Glomerular endothelial cell (primary cell): ENCODE measurements at regions not wholly inside any gene's neighbourhood (a gene's known extent, or its start where the extent isn't known, plus 50 kb on each side); places are given as distances from the start of the nearest gene placed in this dataset.

ENCODE experiments used
- DNase-seq: peaks from one replicate; pipeline ENCODE4 v3.0.0-alpha.2; 2011; ENCODE audit warnings: low read depth, low spot score; ENCODE audit errors: extremely low read depth

DNA sequence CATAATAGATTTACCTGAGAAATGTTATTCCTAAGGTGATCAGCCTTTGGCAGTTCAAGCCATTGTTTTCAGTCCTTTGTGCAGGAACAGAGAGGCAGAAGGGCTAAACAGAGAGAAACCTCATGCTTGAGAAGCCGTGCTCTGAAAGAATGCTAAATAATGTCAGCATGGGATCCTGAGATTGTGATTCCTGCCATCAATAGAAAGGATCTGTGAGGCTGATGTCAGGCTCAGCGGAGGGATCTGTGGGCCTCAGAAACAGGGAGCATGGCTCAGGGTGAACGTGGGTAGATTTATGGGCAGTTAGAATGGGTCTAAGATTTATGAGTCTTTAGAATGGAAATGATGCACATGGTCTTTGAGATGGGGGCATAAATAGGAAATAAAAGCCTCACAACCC, 439.2 kb upstream of the IGFBP3 start:
- no peak for DNase-seq

DNA sequence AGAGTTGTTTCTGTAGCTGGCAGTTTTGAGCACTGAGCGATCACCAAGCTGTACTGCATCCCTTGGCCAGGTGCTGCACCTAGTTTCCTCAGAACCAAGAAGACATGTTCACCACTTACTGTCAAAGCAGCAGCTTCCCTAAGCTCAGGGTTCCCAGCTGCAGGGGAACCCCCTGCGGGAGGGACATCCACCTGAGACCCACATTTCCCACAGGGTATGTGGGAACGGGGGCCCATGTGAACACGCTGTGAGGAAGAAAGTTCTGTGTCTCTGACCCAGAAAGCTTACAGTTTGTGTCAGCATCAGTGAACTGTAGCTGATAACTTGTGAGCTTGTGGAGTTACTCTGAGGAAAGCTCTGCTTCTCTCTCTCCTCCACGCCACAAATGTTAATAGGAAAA, 436.8 kb upstream of the IGFBP3 start:
- no peak for DNase-seq

DNA sequence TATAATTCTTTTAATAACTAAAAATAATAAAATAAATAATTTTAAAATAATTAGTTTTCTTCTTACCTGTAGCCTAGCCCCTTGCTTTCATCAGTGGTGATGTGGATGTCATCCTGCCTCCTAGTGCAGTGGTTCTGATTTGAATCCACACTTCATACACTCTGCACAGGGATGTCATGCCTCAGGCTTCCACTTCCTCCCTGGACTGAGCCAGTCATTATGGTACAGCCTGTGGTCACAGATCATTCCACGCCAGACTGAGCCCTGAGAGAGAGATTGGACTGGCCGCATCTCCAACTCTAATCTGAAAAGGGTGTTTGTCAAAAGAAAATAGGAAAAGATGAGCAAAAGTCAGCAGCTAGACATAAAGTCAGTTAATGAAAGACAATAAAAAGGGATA, 436.2 kb upstream of the IGFBP3 start:
- DNase-seq = no peak

DNA sequence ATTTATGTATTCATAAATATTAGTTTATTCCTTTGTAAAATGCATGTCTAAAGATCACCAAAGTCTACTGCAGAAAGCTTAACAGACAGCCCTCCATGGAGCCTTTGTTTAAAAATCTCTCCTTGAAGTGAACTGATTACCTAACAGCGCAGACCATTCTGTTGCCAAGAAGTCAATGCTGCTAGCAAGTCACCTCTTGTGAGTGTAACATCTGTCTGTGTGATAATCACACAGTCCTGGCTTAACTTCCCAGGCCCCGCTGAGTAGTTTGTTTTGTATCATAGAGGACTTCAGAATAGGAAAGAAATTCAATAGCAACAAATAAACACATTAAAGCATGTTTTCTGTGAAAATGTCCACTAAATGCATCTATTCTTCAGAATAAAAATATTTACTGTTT, 435.3 kb upstream of the IGFBP3 start:
- no peak for DNase-seq

DNA sequence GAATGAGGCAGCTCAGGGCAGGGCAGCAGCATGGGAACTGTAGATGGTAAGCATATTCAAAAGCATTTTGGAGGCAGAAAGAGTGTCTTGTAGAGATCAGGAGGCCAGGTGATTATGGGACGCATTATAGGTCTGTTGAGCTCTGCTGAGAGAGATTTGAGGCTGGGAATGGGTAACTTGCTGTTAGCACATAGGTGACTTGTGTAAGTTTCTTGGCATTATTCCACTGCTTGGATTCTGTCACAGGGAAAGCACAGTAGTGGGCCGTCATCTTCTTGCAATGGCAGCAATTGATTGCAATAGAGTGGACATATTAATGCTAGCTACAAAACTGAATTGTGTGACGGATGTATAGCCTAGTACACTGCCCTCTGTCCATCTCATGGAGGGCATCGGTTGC, 434.3 kb upstream of the IGFBP3 start:
- DNase-seq = no peak

DNA sequence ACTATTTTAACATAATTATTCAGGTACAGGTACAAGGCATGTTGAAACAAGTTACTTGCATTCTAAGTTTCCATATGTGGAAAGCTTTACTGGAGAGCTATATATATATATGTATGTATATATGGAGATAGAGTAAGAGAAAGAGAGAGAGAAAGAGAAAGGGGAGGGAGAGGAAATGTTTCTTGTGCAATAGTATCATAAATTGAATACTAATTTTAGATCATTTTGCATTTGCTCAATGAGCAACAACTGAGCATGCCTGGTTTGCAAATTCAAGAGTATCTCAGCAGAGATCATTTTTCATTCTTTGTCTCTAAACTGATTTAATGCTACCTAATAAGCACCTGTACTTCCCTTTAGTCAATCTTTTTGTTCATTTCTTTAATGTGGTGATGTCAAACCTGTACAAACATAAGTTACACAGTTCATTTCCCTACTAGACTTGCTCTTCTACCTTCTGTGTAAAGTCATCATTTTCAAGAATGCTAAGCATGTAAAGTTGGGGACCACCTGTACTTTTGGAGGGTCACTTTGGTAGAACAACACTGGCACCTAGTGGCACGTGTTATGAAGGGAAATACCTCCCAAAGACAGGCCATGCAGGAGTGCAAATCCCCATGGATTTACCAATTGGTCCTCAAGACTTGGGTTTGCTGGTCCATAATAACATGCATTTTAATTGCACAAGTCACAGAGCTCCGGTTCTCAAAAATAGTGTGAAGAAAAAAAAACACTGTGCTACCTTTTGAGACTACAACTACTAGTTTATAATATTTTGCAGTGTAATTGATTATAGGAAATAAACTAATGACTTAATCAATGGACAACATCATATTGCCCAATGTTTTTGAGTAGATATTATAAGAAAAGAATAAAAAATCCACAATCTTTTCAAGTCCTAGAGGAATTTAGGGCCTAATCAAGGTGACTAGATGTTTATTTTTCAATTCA, 431.2 kb upstream of the IGFBP3 start:
- peak; percentile 71 for DNase-seq

DNA sequence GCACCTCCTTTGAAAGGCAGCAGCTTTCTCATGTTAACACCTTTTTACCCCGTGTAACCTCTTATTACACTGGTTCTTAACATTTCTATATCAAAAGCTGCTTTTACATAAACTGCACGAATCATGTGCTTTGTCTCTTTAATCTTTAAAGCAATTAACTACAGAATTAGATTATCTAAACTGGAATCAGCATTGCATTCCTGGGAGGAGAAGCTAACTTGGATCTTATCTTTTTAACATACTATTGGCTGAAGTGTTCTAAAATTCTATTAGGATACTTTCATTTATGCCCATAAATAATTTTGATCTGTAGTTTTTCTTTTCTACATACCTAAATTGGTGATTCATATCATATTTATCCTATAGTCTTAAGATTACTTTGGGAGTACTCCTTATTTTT, 428.4 kb upstream of the IGFBP3 start:
- DNase-seq = no peak

DNA sequence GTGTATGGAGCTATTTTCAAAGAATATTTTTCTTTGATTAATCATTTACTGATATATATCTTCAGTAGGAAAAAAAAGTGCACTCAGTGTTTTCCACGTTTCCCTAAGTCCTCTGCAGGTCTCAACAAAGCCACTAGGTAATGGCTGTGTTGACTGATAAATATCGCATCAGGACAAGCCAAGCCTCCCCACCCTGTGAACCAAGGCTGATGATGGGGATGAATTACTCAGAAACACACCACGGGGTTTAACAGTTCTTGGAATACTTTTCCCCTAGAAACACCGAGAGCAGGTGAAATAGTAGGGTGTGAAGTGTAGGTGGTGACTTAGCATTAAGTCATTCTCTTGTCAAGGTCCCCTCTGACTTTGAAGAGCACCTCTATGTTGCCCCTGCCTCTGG, 423.5 kb upstream of the IGFBP3 start:
- no peak for DNase-seq

DNA sequence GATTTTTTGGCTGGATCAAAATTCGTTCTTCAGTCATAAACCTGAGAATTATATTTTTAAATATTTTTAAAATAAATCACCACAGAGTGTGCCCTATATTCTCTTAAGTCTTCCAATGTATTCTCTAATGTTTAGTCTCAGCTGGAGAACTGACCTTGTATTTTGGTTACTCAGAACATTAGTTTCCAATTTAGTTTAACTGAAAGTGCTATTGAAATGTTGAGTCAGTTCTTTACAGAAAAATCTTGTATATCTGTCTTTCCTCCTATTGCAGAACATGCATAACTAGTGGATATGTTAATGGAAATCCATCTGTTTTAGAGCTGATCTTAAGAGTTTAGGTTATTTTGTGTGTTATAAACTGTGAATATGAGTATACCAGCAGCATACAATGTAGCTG, 422.7 kb upstream of the IGFBP3 start:
- DNase-seq = no peak

DNA sequence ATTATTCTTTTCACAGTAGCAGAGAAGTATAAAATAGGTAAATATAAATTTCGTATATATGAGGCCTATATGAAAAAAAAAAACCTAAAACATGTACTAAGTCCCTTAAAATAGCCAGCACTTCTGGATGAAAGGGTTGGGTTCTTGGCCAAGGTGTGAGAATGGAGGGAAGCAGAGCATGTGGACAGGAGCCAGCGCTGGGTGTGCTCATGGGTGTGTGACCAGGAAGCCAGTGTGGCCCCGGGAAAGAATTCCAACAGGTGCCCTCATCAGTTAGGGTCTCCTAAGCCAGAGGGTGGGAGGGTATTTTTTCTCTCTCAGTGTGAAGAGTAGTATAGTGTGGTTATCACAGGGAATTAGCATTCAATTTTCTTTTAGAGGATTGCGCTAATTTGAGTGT, 401.9 kb upstream of the IGFBP3 start:
- no peak for DNase-seq

DNA sequence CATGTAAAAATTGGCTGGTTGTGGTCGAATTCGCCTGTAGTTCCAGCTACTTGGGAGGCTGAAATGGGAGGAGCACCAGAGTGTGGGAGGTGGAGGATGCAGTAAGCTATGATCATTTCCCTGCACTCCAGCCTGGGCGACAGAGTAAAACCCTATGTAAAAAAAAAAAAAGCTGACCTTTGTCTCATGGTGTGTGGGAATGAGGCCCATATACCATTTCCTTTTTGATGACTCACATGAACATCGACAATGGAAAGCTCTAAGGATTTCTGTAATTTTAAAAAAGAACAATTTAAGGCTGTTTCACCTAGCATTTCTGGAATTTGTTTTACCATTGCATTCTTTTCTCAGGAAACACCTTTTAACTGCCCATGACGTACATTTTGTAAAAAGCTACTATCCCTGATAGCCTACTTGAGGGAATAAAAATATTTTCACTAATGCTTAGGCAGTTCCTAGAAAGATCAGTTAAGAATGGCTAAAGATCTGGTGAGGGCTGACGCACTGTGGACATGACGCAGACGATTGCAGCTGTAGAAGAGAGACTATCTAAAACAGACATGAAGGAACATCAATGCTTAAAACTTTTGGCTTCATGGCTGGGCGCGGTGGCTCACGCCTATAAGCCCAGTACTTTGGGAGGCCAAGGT, 400.6 kb upstream of the IGFBP3 start:
- peak; percentile 96 for DNase-seq

DNA sequence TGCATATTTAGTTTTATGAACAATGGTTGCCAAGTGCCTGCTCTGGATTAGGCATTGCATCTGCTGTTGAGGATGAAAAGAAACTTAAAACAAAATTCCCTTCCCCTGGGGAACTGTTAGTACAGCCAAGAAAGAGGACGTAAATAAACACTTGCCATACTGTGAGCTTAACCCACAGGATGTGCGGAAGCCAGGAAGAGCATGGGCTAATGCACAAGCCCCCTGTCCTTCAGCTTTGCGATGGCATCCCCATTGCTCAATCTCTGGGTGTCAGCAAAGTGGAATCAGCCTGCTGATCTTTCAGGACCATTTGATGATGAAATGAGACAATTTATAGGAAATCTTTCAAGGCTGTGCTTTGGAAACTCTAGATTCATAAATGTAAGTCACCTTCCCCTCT, 399.9 kb upstream of the IGFBP3 start:
- no peak for DNase-seq

DNA sequence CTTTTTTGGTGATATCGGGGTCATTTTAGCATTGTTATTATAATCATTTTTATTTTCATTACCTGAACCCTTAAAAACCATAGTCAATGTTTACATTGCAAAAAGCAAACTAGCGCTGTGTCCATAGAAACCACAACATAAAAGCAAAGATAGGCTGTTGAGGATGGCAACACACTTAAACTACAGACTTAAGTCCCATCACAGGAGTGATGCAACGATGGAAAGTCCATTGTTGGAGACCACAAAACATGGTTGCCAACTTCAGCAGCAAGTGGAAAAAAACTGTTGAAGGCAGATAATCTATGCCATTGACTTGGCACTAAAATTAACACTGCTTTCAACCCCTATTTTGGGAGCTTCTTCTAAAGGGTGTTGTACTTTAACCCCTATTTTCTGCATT, 398.8 kb upstream of the IGFBP3 start:
- DNase-seq = no peak

DNA sequence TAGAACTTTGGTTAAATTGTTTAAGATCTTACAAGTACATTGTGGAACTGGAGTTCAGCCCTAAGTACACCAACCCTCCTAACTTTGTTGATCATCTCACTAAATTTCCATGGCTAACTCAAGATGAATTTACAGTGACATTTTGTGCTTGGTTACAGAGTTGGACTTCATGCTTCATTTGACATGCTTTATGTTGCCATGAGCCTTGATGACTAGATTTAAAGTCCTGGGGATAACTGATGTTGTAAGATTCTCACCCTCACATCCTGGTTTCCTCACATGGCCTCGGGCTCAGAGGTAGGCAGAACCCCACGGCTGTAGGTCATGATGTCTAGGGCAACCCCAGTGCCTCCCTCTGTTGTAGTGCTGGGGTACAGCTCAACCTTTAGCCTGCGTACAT, 397.2 kb upstream of the IGFBP3 start:
- DNase-seq = no peak

DNA sequence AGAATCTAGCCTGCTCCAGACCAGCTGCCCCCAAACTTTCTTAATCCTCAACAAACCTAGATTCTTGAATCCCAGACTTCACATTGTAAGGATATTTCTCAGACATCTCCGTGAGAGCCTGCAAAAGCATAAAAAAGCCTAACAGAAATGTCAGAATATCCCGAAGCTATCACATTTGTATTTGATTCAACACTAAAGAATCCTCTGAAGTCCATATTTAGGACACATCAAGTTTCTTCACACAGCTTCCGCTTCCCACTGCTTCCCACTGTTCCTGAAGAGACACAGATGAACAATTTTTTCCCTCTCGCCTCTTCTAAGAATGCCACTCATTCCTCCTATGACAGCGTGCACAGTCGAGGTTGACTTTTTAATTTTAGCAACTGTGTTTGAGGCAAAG, 396.2 kb upstream of the IGFBP3 start:
- no peak for DNase-seq

DNA sequence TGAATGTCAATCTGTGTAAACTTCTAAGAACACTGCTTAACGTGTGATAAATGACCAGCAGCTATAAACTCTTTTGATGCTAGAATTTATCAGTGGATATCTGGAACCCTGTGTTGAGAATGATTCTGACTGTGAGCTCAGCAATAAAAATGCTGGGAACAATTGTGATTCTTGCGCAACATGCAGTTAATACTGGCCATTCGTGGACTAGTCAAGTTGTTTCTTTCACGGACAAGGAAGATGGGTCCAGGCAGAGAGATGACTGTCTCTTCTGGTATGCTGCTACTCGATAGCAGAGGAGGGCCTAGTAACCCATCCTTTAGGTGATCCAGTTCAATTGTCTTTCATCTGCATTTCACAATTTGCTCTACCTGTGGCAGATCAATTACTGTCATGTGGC, 394.8 kb upstream of the IGFBP3 start:
- no peak for DNase-seq

DNA sequence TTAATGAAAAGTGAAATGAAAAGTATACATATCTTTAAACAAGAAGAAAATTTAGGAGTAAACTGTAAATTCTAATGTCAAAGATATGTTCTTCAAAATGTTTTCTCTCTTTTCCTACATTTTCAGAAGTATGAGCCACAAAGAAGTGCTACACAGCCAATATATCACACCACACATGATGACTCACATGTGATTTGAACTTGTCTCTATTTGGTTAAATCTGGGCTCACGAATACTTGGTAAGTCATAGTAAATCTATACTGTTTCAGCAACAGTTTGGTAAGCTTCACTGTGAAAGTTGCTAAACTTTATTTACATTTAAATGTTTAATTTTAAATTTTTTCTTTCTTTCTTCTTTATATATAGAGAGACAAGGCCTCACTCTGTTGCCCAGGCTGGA, 380.6 kb upstream of the IGFBP3 start:
- no peak for DNase-seq

DNA sequence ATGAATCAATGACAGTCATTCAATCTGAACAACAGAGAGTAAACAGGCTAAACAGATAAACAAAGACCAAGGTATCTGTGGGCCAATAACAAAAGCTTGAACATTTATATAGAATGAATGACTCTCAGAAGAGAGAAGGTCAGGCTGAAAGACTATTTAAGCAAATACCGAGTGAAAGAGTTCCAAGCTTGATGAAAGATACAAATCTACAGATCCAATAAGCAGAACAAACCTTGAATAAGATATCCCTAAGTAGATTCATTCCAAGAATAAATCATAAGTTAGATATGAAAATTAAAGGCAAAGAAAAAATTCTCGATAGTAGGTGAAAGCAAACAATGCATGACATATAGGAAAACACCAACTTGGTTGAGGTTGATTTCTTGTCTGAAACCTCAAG, 376.4 kb upstream of the IGFBP3 start:
- no peak for DNase-seq

DNA sequence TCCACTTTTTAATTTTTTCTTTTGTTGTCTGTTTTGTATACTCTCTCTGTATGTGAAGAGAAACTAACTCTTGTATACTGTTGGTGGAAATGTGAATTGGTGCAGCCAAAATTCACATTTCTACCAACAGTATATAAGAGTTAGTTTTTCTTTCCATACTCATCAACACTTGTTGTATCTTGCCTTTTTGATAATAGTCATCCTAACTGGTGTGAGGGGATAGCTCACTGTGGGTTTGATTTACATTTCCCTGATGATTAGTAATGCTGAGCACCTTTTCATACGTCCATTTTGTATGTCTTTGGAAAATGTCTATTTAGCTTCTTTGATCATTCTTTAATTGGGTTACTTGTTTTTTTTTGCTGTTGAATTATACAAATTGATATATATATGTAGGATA, 375.5 kb upstream of the IGFBP3 start:
- no peak for DNase-seq

DNA sequence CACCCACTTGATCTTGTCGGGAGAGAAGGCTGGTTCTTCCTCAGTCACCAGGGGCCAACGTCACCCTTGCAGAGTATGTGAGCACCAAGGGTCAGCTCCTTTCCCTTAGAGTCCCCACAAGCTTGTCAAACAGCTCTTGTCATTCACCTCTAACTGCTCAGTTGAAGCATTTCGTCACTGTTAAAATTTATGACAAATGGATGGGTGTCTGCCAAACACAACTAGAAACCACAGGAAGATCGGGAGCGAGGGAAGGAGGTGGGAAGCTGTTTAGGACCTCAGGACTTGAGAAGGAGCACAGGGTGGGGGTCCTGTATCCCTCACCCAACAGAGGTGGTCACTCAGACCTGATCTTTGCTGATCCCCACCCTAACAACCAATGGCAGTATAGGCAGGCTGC, 373.3 kb upstream of the IGFBP3 start:
- no peak for DNase-seq

DNA sequence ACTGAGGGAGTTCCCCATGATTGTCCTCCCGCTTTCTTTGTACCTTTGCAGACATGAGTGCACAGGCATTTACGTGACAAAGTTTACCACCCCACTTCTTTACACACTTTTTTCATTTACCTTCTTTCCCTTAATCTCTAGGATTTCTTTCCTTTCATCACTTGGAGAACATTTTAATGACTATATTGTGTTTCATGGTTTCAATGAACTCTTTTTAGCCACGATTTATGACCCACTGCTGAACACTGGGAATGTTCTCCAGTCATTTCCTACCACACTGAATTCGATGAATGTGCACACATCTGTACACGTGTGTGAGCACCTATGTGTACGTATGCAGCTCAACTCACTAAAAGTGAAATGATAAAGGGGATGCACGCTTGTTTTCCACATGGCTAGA, 371.7 kb upstream of the IGFBP3 start:
- DNase-seq = no peak

DNA sequence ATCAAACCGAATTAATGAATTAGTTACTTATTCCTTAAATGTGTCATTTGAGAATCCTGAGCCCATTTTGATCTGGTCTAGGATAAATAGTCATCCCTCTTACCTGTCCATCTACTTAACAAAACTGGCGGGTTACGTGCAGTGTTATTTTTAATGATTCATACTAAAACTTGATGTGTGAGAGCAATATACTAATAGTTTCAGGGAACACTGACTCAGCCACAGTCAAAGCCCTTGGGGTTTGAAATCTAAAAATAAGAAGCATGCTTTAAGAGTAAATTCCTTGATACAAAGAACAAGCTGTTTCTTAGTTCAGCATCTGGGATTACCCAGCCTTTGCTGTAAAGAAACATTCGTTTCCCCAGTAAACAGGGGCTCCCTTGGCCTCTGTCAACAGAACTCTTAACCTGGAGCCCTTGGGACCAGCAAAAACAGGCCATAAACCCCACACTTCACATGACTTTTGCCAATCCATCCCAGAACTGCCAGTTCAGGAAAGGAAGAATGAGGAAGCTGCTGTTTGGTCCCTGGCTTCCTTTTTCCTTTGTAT, 370.6 kb upstream of the IGFBP3 start:
- no peak for DNase-seq
